DND-41 (cell line): ENCODE measurements at regions not wholly inside any gene's neighbourhood (a gene's known extent, or its start where the extent isn't known, plus 50 kb on each side); places are given as distances from the start of the nearest gene placed in this dataset.

Source experiments
- CTCF ChIP-seq: IDR thresholded peaks from 2 replicates; pipeline ENCODE4 v1.5.1; 2012; ENCODE audit warnings: borderline replicate concordance, low read length, moderate library complexity, mild to moderate bottlenecking; ENCODE audit not compliant: poor library complexity, severe bottlenecking; ENCODE audit errors: extremely low read depth
- EZH2 ChIP-seq: IDR thresholded peaks from 3 replicates; pipeline ENCODE4 v1.6.1; 2012; ENCODE audit warnings: borderline replicate concordance, low read depth, mild to moderate bottlenecking, moderate library complexity, low read length, inconsistent platforms; ENCODE audit not compliant: severe bottlenecking

GRCh38 chr3:8313560-8314267 is 187.9 kb upstream of the LMCD1 start:
- TF ChIP-seq CTCF (no peak), EZH2 (no peak)
